GM10266 (cell line): ENCODE measurements at regions not wholly inside any gene's neighbourhood (a gene's known extent, or its start where the extent isn't known, plus 50 kb on each side); places are given as distances from the start of the nearest gene placed in this dataset.

Source experiments
- DNase-seq: peaks from one replicate; pipeline ENCODE4 v3.0.0; 2012; ENCODE audit errors: extremely low spot score
- TF ChIP-seq, protein P1 (sequence below): IDR thresholded peaks from 2 replicates; pipeline ENCODE4 v1.5.1; 2012; ENCODE audit warnings: mild to moderate bottlenecking, low read depth; ENCODE audit not compliant: control insufficient read depth, insufficient read depth; ENCODE audit errors: missing control alignments

DNA sequence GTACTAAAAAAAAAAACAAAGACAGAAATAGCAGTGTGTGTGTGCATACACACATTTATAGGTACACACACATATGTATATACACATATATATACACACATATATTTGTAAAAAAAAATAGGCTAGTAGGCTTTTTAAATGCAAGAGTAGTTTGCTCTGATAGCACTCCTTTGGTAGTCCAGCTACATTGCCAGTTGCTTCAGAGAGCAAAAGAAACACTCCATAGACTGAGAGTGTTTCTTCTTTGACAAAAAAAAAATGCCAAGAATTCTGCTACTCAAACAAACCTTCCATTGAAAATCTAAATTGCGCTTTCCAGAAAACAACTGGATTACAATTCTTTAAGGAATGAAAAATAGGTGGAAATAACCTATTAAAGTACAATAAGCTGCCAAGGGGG, 365.9 kb upstream of the GALNT5 start:
- TF ChIP-seq, protein P1, sequence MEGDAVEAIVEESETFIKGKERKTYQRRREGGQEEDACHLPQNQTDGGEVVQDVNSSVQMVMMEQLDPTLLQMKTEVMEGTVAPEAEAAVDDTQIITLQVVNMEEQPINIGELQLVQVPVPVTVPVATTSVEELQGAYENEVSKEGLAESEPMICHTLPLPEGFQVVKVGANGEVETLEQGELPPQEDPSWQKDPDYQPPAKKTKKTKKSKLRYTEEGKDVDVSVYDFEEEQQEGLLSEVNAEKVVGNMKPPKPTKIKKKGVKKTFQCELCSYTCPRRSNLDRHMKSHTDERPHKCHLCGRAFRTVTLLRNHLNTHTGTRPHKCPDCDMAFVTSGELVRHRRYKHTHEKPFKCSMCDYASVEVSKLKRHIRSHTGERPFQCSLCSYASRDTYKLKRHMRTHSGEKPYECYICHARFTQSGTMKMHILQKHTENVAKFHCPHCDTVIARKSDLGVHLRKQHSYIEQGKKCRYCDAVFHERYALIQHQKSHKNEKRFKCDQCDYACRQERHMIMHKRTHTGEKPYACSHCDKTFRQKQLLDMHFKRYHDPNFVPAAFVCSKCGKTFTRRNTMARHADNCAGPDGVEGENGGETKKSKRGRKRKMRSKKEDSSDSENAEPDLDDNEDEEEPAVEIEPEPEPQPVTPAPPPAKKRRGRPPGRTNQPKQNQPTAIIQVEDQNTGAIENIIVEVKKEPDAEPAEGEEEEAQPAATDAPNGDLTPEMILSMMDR, result no peak
- no peak for DNase-seq

DNA sequence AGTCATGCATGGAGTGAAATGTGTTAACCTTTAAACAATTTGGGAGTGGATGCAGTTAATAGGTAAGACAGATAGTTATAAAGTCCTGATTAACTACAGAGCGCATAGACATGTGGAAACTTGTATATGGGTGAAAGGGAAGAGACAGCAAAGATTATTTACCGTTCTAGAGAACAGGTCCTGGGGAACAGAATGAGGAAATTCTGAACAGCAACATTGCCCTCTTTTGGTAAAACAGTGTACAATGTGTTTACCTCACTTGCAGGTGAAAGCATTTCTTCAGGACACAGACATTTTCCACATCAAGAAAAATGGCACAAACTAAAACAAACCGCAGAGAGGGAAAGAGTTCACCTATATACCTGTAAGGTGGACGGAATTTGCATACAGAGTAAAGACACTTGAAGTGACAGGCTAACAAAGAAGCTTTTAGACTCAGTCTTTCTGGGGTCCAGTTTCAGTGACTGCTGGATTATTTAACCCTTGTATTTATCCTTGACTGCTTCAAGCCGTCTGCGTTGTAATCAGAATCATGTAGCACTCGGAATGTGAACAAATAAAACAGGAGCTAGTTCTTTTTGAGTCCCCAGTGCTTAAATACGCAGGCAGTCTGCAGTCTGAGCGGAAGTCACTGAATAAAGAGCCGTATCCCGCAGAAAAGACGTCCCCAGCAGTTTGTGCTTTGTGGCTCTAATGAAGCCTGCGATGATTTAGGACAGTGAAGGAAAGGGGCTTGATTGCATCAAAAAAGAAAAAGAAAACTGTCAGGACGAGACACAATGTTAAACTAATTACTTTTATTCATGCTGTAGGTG, 364.8 kb upstream of the GALNT5 start:
- DNase-seq, result peak; percentile 5
- TF ChIP-seq, protein P1, result peak; percentile 60

DNA sequence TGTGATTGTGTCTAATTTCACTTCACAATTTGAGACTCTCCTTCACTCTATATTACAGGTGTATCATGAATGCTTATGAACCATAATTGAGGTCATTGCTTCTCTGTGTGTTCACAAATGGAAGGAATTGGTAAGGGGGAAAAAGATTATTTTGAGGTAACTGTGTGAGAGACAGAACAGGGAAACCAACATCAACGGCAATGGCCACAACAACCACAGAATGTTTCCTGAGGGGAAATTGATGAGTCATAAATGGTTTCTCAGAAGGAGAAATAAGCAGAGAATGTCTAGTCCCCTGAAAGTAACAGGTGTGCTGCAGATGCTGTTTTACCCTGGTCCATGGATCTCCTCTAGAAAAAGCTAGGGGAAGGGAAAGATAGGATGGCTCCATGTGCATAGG, 361.2 kb upstream of the GALNT5 start:
- peak; percentile 10 for DNase-seq
- TF ChIP-seq, protein P1, result no peak

DNA sequence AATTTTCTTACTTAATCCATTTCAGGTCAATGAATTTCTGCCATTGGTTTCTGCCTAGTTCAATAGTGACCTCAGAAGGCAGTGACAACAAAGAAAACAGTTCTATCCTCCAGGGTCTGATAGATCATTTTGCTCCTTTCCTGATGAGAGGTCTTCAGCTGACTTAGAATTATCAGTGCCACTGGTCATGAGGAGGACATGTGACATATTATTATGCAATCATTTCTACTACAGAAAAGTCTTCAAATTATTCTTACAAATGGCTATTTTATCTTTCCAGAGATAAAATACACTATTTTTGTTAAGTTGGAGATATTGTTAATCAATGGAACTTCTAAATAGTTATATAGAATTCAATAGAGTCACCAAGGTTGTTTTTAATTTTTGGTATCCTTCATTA, 360.0 kb upstream of the GALNT5 start:
- DNase-seq, result no peak
- TF ChIP-seq, protein P1, result no peak

DNA sequence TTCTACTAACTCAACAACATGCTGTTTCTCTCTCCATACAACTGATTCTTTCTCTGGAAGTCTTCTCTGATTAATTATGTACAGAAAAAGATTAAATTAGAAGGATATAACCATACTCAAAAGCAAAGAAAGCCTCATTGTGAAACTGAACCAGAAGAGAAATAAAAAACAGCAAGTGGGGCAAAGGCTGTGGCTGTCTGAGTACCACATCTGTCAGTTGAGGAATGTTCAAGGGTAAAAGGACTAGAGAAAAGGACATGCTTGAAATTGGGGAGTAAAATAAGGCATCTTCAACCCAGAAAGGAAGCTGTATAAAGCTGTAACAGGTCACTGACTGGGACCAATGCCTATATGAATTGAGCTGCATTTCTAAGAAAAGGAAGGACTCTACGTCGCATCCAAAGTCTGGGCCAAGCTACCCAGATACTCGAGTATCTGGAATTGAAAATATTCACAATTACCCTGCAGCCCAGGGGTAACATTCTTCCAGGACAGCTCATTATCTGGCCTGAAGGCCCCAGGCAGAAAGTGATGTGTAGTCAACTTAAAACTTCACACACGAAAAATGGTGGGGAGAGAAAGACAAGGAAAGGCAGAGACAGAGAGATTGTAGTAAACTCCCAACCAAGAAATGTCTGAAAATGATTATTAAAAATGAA, 356.0 kb upstream of the GALNT5 start:
- TF ChIP-seq, protein P1, result no peak
- DNase-seq, result no peak

DNA sequence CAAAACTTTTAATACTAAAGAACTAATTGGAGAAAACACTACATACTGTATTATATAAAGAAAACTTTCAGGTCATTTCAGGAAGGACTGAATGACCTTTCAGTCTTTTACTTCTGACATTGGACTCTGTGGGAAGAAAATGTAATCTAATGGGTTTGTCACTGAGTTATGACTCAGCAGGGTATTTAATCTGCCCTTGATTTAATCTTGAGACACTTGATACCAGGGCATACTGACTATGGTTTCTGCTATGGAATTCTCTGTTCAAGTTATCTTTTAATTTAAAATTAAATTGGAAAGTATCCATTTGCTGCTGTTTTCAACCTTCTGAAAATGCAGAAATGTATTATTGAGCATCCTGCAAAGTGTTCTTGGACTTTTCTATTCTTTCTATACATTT, 354.2 kb upstream of the GALNT5 start:
- no peak for DNase-seq
- TF ChIP-seq, protein P1, result no peak

DNA sequence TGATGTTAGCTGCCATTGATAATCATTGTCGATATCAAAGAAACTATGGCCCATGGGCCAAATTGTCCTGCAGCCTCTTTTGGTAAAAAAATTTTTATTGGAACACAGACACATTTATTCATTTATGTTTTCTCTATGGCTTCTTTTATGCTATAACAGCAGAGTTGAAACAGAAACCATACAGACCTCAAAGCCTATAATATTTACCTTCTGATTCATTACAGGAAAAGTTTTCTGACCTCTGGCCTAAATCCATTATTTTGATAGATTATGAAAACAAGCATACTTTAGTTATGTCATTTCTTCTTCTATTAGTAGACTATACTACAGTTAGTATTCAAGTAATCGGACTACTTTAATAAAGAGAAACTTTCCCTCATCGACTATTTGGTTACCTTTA, 349.7 kb upstream of the GALNT5 start:
- TF ChIP-seq, protein P1, result no peak
- no peak for DNase-seq
